Epithelial cell of proximal tubule (primary cell): ENCODE measurements at regions not wholly inside any gene's neighbourhood (a gene's known extent, or its start where the extent isn't known, plus 50 kb on each side); places are given as distances from the start of the nearest gene placed in this dataset.
"Not testable (repeated sequence)": the region's sequence is repeated elsewhere in the genome, so short reads cannot be mapped to it uniquely, and the experiment has no call there.

Source experiments
- DNase-seq: peaks from one replicate; pipeline ENCODE4 v3.0.0-alpha.2; 2011; ENCODE audit warnings: low read depth
- H3K4me3 ChIP-seq: 2 replicates; pipeline ENCODE4 v1.5.1; 2011; ENCODE audit warnings: low read depth, mild to moderate bottlenecking, low read length
- CTCF ChIP-seq: conservative IDR thresholded peaks from 2 replicates; pipeline ENCODE4 v1.5.1; 2012; ENCODE audit warnings: low read depth, mild to moderate bottlenecking, low read length

DNA sequence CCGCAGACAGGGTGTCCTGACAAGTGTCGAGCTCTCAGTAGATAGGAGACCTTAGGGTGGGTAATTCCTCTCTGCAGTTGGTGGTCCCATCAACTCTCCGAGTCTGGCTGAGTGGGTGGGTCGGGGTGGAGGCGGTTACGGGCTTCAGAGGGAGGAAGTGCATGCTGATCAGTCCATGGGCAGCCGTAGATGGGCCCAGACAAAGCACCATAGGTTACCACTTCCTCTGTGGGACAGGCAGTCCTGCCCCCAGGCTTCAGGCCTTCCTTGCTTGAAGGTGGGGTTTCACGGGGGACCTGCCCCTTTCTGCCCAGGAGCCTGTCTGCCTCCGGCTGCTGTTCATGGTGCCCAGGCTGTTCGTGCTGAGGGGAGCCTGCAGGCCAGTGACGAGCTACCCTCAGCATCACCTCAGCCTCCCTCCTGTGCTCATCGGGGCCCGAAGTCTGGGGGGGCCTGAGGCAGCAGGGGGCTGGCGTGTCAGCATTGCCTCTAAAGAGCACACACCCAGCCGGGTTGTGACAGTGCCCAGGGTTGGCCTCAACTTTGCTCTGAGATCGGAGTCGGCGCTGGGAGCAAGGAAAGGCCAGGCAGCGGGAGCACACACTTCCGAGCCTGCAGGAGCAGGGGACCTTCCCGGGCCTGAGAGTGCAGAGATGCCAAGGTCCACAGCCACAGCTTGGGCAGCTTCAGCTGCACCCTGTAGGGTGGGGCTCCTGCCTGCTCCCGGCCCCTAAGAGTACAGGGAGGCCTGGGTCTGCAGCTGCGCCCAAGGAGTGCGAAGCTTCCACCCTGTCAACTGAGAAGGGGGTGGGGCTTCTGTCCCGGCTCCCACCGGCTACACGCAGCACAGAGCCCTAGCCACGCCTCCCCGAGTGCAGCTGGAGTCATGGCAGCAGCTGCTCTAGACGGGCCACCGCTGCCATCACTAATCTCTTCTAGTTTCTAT is 225.4 kb upstream of the NRIP1 start:
- DNase-seq = no peak
- no peak overlapping the region for H3K4me3 ChIP-seq
- TF ChIP-seq CTCF = no peak

DNA sequence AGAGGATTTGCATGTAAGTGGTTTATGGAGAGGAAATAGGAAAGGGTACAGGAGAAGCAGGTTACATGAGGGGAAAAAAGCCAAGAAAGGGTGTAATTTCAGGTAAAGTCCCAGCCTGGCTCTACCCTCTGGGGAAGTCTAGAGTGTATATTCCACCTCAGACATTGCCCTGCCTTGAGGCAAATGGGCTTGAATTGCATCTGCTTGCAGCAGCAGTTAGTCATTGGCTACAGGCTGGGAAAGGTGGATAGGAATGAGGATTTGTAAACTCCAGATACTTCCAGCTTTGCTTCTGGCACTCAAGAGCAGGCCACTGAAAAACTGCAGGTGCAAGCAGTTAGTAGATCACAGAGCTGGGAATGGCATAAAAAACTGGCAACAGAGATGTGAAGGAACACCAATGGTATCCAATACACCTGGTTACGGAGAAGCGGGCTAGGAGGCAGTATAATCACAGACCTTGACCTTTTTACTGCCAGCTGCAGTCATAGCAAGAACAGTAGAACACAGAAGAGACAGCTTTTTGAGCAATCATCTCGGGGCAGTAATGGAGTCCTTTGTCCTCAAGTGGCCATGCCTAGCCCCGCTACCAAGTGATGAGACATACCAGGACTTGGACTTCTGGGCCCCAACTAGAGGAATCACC is 226.9 kb upstream of the NRIP1 start:
- no peak for DNase-seq
- TF ChIP-seq CTCF = no peak
- H3K4me3 ChIP-seq = no peak overlapping the region

DNA sequence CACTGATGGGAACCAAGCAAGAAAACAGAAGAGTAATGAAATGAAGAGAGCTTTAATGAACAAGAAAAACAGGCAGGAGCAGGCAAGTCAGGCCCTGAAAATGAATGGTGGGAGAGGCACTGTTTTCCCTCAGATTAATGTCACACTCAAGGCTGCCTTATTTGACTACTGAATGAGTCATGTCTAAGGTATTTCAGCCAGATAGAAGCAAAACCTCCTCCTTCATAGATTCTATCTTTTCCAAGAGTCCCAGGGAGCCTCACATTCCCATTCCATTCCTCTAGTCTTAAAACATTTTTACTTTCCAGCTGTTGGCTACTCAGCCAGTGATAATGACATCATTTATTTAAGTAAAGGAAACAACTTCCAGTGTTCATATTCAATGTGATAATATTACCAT is 228.4 kb upstream of the NRIP1 start:
- TF ChIP-seq CTCF = no peak
- peak; percentile 73 for DNase-seq
- H3K4me3 ChIP-seq = no peak overlapping the region

- no peak overlapping the region for H3K4me3 ChIP-seq
- TF ChIP-seq CTCF = no peak
- no peak for DNase-seq
Measured at GRCh38 chr21:15295875-15296274, 231.1 kb upstream of the NRIP1 start.

DNA sequence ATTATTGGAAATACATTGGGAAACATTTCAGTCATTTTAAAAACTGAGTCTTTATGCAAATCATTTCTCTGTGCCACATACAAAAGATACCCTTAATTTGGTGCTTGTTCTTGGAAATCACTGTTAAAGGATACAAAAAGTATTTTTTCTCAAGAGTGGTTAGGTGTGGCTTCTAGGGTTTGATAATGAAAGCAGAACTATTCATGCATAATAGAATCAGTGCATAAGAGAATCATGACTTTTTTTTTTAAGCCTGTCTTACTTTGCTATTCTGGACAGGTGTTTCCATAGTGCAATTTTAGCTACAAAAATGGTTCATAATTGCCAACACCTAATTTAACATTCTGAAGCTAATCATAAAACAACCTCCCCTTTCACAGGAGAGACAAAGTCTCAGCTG is 233.0 kb upstream of the NRIP1 start:
- H3K4me3 ChIP-seq = no peak overlapping the region
- TF ChIP-seq CTCF = no peak
- DNase-seq = no peak

GRCh38 chr21:15298306-15298705 is 233.5 kb upstream of the NRIP1 start:
- TF ChIP-seq CTCF = no peak
- DNase-seq = no peak
- H3K4me3 ChIP-seq = no peak overlapping the region

DNA sequence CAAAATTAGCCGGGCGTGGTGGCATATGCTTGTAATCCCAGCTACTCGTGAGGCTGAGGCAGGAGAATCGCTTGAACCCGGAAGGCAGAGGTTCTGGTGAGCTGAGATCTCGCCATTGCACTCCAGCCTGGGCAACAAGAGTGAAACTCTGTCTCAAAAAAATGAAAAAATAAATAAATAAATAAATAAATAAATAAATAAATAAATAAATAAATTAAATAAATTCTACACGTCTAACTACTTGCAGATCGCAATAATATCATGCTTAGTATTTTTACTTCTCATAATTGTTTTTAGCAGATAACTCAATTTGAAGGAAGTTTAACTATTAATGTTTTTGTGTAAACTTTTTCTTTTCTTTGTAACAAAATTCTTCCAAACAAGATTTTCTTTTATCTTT is 234.0 kb upstream of the NRIP1 start:
- DNase-seq, H3K4me3 ChIP-seq: not testable (repeated sequence)
